HG02852 (cell line): ENCODE measurements at regions not wholly inside any gene's neighbourhood (a gene's known extent, or its start where the extent isn't known, plus 50 kb on each side); places are given as distances from the start of the nearest gene placed in this dataset.
"Not testable (repeated sequence)": the region's sequence is repeated elsewhere in the genome, so short reads cannot be mapped to it uniquely, and the experiment has no call there.

Source experiments
- ATAC-seq: cut with Tn5 transposase; IDR thresholded peaks from one replicate; pipeline ENCODE4 v1.9.1; 2021; ENCODE audit warnings: mild to moderate bottlenecking, moderate library complexity; ENCODE audit not compliant: unreplicated experiment

GRCh38 chr10:78597796-78598555 lies 470.8 kb upstream of the ZMIZ1 start:
- ATAC-seq = no peak

- ATAC-seq = no peak
These were observed 469.5 kb upstream of the ZMIZ1 start for GRCh38 chr10:78599122-78599853.

GRCh38 chr10:78600121-78600665 lies 468.6 kb upstream of the ZMIZ1 start:
- ATAC-seq = no peak

- ATAC-seq = no peak
These were observed 468.0 kb upstream of the ZMIZ1 start for GRCh38 chr10:78600740-78601139.

- no peak for ATAC-seq
These were observed 466.4 kb upstream of the ZMIZ1 start for GRCh38 chr10:78602201-78602932.

GRCh38 chr10:78604286-78604685 lies 464.5 kb upstream of the ZMIZ1 start:
- no peak for ATAC-seq

GRCh38 chr10:78604721-78605120 lies 464.0 kb upstream of the ZMIZ1 start:
- ATAC-seq = no peak

GRCh38 chr10:78605800-78606350 lies 462.9 kb upstream of the ZMIZ1 start:
- ATAC-seq = no peak

GRCh38 chr10:78606766-78607165 lies 462.0 kb upstream of the ZMIZ1 start:
- ATAC-seq = not testable (repeated sequence)

- ATAC-seq = no peak
These were observed 458.8 kb upstream of the ZMIZ1 start for GRCh38 chr10:78609976-78610375.

- no peak for ATAC-seq
These were observed 455.6 kb upstream of the ZMIZ1 start for GRCh38 chr10:78613132-78613531.

GRCh38 chr10:78614267-78614666 lies 454.5 kb upstream of the ZMIZ1 start:
- no peak for ATAC-seq

GRCh38 chr10:78614744-78615143 lies 454.0 kb upstream of the ZMIZ1 start:
- no peak for ATAC-seq

- ATAC-seq = no peak
These were observed 452.6 kb upstream of the ZMIZ1 start for GRCh38 chr10:78616125-78616695.

GRCh38 chr10:78617115-78617514 lies 451.7 kb upstream of the ZMIZ1 start:
- ATAC-seq = no peak

- no peak for ATAC-seq
These were observed 451.1 kb upstream of the ZMIZ1 start for GRCh38 chr10:78617631-78618030.

GRCh38 chr10:78618050-78618449 lies 450.7 kb upstream of the ZMIZ1 start:
- no peak for ATAC-seq

- ATAC-seq = no peak
These were observed 449.5 kb upstream of the ZMIZ1 start for GRCh38 chr10:78619115-78619851.

- no peak for ATAC-seq
These were observed 448.9 kb upstream of the ZMIZ1 start for GRCh38 chr10:78619896-78620295.
